ENCODE measurements at regions not wholly inside any gene's neighbourhood (a gene's known extent, or its start where the extent isn't known, plus 50 kb on each side); places are given as distances from the start of the nearest gene placed in this dataset.

GRCh38 chr3:181572432-181572831, 139.3 kb upstream of the SOX2 start:
- Mint-ChIP-seq H3K9me3 (no peaks in the 10 kb centered on the region), H3K4me1 (no peaks in the 10 kb centered on the region), H3K36me3 (ENCODE audit: low read depth) (no peaks in the 10 kb centered on the region), H3K27ac (no peak overlapping the region), H3K27me3 (ENCODE audit: low read depth, poor library complexity) (peaks cover 4% of the 10 kb centered on the region), H3K4me3 (no peak overlapping the region)
- TF ChIP-seq CTCF (IDR thresholded peaks at IDR 0.05), result no peak
- DNase-seq, result no peak

- Mint-ChIP-seq H3K9me3 (no peaks in the 10 kb centered on the region), H3K27ac (no peak overlapping the region), H3K27me3 (ENCODE audit: low read depth, poor library complexity) (peaks cover 4% of the 10 kb centered on the region), H3K4me3 (no peak overlapping the region), H3K36me3 (ENCODE audit: low read depth) (no peaks in the 10 kb centered on the region), H3K4me1 (peaks cover under 1% of the 10 kb centered on the region)
- DNase-seq, result no peak
- no peak for TF ChIP-seq CTCF (IDR thresholded peaks at IDR 0.05)
Measured at GRCh38 chr3:181570472-181570871, 141.3 kb upstream of the SOX2 start.

- Mint-ChIP-seq H3K36me3 (ENCODE audit: low read depth) (no peaks in the 10 kb centered on the region), H3K4me3 (no peak overlapping the region), H3K27me3 (ENCODE audit: low read depth, poor library complexity) (peaks cover 4% of the 10 kb centered on the region), H3K4me1 (peaks cover 4% of the 10 kb centered on the region), H3K27ac (no peak overlapping the region), H3K9me3 (no peaks in the 10 kb centered on the region)
- TF ChIP-seq CTCF (IDR thresholded peaks at IDR 0.05), result no peak
- DNase-seq, result no peak
Measured at GRCh38 chr3:181569356-181569940, 142.3 kb upstream of the SOX2 start.

GRCh38 chr3:181568693-181569092, 143.0 kb upstream of the SOX2 start:
- no peaks in the 10 kb centered on the region for H3K36me3 Mint-ChIP-seq (ENCODE audit: low read depth)
- peaks cover 4% of the 10 kb centered on the region for H3K27me3 Mint-ChIP-seq (ENCODE audit: low read depth, poor library complexity)
- no peak overlapping the region for H3K4me3 Mint-ChIP-seq
- peaks cover 4% of the 10 kb centered on the region for H3K4me1 Mint-ChIP-seq
- TF ChIP-seq CTCF (IDR thresholded peaks at IDR 0.05), result no peak
- DNase-seq, result no peak
- no peaks in the 10 kb centered on the region for H3K9me3 Mint-ChIP-seq
- H3K27ac Mint-ChIP-seq, result no peak overlapping the region

- Mint-ChIP-seq H3K27ac (no peak overlapping the region), H3K27me3 (ENCODE audit: low read depth, poor library complexity) (peaks cover 4% of the 10 kb centered on the region), H3K4me1 (peaks cover 6% of the 10 kb centered on the region), H3K4me3 (no peak overlapping the region), H3K36me3 (ENCODE audit: low read depth) (no peaks in the 10 kb centered on the region), H3K9me3 (no peaks in the 10 kb centered on the region)
- DNase-seq, result no peak
- TF ChIP-seq CTCF (IDR thresholded peaks at IDR 0.05), result no peak
Measured at GRCh38 chr3:181568248-181568647, 143.5 kb upstream of the SOX2 start.

GRCh38 chr3:181567311-181568075, 144.2 kb upstream of the SOX2 start:
- TF ChIP-seq CTCF (IDR thresholded peaks at IDR 0.05), result no peak
- no peaks in the 10 kb centered on the region for H3K9me3 Mint-ChIP-seq
- peaks cover 4% of the 10 kb centered on the region for H3K27me3 Mint-ChIP-seq (ENCODE audit: low read depth, poor library complexity)
- H3K27ac Mint-ChIP-seq, result no peak overlapping the region
- no peak overlapping the region for H3K4me3 Mint-ChIP-seq
- no peak for DNase-seq
- H3K36me3 Mint-ChIP-seq (ENCODE audit: low read depth), result no peaks in the 10 kb centered on the region
- peaks cover 13% of the 10 kb centered on the region for H3K4me1 Mint-ChIP-seq
